Kidney epithelial cell (primary cell): ENCODE measurements at regions not wholly inside any gene's neighbourhood (a gene's known extent, or its start where the extent isn't known, plus 50 kb on each side); places are given as distances from the start of the nearest gene placed in this dataset.

ENCODE experiments used
- DNase-seq: peaks from one replicate; pipeline ENCODE4 v3.0.0-alpha.2; 2010; ENCODE audit warnings: low read depth
- H3K27me3 ChIP-seq: 2 replicates; pipeline ENCODE4 v1.6.0; 2011; ENCODE audit warnings: low read length; ENCODE audit not compliant: control insufficient read depth, insufficient read depth
- H3K36me3 ChIP-seq: 2 replicates; pipeline ENCODE4 v1.5.1; 2011; ENCODE audit warnings: low read length; ENCODE audit not compliant: control insufficient read depth, insufficient read depth
- H3K4me3 ChIP-seq: 2 replicates; pipeline ENCODE4 v1.5.1; 2011; ENCODE audit warnings: low read depth, mild to moderate bottlenecking, control low read depth, low read length
- CTCF ChIP-seq: IDR thresholded peaks from 2 replicates; pipeline ENCODE4 v1.5.1; 2011; ENCODE audit warnings: mild to moderate bottlenecking, moderate library complexity, low read length, control low read depth, inconsistent platforms; ENCODE audit not compliant: insufficient read depth, poor library complexity, severe bottlenecking

DNA sequence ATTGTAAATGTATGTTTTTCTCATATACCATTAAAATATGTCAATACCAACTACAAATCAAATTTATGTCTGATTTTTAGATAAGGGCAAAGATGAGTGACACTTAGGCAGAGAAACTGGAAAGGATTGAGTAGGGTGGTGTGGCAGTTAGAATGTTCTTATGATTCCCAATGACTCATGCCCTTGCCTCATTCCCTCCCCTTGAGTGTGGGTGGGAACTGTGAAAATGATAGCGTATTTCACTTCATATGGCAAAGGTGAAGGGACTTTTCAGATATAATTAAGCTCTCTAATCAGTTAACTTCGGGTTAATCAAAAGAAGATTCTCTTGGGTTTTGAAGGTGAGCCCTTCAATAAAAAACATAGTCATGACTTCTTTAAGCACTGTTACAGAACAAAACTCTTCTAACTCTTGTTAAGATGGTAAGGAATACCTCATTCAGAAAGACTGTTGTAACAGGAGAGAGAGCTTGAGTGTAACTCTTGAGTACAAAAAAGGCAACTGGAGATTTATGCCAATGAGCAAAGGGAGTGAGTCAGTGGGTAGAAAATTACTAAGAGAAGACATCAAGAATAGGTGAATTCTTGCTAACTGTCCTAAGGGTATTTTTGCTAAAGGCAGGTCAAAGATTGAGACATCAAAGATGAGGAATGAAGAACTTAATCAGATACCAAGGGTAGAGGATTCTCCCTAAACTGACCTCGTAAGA is 329.5 kb downstream of the KCTD8 start:
- TF ChIP-seq CTCF, result no peak
- DNase-seq, result no peak
- no peaks in the 10 kb centered on the region for H3K27me3 ChIP-seq

GRCh38 chr4:44120646-44121045 is 328.0 kb downstream of the KCTD8 start:
- Histone ChIP-seq H3K27me3 (no peaks in the 10 kb centered on the region), H3K4me3 (no peak overlapping the region), H3K36me3 (no peaks in the 10 kb centered on the region)
- no peak for TF ChIP-seq CTCF
- DNase-seq, result no peak

More for the DNA sequence above, 329.5 kb downstream of the KCTD8 start:
- H3K36me3 ChIP-seq, result no peaks in the 10 kb centered on the region
- H3K4me3 ChIP-seq, result no peak overlapping the region

DNA sequence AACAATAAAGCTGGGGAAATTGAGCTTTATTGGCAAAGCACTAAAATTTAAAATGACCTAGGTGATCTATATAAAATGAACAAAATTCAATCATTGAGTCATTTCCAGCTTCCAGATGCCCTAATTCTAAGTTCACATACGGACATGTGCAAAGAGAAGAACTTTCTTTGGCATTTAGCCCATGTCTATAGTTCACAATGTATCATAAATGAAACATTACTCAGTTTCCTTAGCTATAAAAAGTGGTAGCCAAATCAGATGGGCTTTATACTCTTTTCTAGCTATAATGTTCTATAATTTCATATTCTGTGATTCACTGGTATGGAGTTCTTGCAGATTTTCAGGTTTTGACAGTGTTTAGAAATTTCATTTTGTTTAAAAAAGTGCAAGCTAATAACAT is 327.4 kb downstream of the KCTD8 start:
- DNase-seq, result no peak
- no peaks in the 10 kb centered on the region for H3K27me3 ChIP-seq

More for the DNA sequence above, 327.4 kb downstream of the KCTD8 start:
- H3K36me3 ChIP-seq, result no peaks in the 10 kb centered on the region
- TF ChIP-seq CTCF, result no peak
- H3K4me3 ChIP-seq, result no peak overlapping the region
